Natural killer cell treated with Interleukin-12 subunit alpha and Interleukin-12 subunit beta and Interleukin-15 and Interleukin-18, amount 100 ng/mL, for 72 hours (primary cell): ENCODE measurements at regions not wholly inside any gene's neighbourhood (a gene's known extent, or its start where the extent isn't known, plus 50 kb on each side); places are given as distances from the start of the nearest gene placed in this dataset.

Experiments used
- ATAC-seq, 2 donors: fragments of 150-1000 bp; cut with Tn5 transposase in 1 of 2; sonication (Bioruptor Pico), chemical (Tn5 transposase) in 1 of 2; 2 replicates each; pipeline ENCODE4 v1.10.0; 2021
- DNase-seq: peaks from one replicate; pipeline ENCODE4 v3.0.0; 2022; ENCODE audit warnings: low spot score
- H3K27ac Mint-ChIP-seq, 2 donors: 1 replicate in 1 of 2; 2 replicates in 1 of 2; pipeline ENCODE4 v1.8.0; 2022; ENCODE audit warnings: mixed read lengths in 2 of 2, mild to moderate bottlenecking in 1 of 2, moderate library complexity in 1 of 2
- H3K27me3 Mint-ChIP-seq, 2 donors: 1 replicate in 1 of 2; 2 replicates in 1 of 2; pipeline ENCODE4 v1.8.0; 2022; ENCODE audit warnings: mixed read lengths in 2 of 2
- H3K36me3 Mint-ChIP-seq: one replicate; pipeline ENCODE4 v1.8.0; 2022; ENCODE audit warnings: mixed read lengths
- H3K4me1 Mint-ChIP-seq, 2 donors: 1 replicate in 1 of 2; 2 replicates in 1 of 2; pipeline ENCODE4 v1.8.0; 2022; ENCODE audit warnings: low read depth in 2 of 2, mixed read lengths in 2 of 2, mild to moderate bottlenecking in 1 of 2
- H3K4me3 Mint-ChIP-seq: one replicate; pipeline ENCODE4 v1.8.0; 2022; ENCODE audit warnings: mixed read lengths
- H3K9me3 Mint-ChIP-seq: 2 replicates; pipeline ENCODE4 v1.8.0; 2022; ENCODE audit warnings: mixed read lengths

DNA sequence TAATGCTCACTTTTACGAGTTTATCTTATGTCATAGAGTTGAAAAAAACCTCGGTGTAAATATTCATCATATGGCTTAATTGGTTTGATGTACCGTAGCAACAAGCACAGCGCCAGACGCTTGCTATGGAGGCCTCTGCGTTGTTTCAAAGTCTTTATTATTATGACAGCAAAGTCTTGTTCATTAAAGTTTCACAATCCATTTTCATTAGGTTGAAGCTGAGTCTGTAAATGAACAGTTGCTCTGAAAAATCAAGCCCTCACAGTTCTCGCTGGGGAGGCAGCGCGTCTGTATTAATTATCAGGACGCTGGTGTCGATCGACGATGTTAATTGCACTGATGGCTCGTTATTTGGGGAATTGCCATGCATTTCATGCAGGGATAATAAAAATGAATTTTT lies 185.6 kb downstream of the INSC start:
- Mint-ChIP-seq H3K36me3 (no peaks in the 10 kb centered on the region), H3K4me1 (no peaks in the 10 kb centered on the region), H3K9me3 (no peaks in the 10 kb centered on the region), H3K27ac (no peak overlapping the region), H3K4me3 (no peak overlapping the region), H3K27me3 (peaks cover 0 to 4% of the 10 kb centered on the region in 2 donors)
- DNase-seq: no peak
- no peak for ATAC-seq

DNA sequence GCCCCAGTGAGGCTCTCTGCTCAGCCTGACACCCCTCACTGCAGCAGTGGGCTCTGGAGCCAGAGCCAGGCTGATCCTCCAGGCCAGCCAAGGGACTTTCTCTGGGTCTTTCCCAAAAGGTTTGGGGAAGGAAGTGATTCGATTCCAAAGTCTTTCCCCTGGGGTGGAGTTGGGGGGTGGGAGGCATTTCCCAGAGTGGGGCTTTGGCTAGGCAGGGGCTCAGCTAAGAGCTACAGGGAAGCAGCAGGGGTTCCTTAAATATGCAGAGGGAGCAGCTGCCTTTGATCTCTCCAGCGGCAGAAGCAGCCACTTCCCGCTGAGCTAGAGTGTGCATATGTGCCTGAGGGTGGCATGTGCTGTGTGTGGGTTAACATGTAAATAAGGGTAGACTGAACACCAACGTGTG lies 192.9 kb downstream of the INSC start:
- Mint-ChIP-seq H3K9me3 (no peaks in the 10 kb centered on the region), H3K36me3 (no peaks in the 10 kb centered on the region), H3K27me3 (peaks cover 5 to 8% of the 10 kb centered on the region in 2 donors), H3K4me3 (no peak overlapping the region), H3K27ac (no peak overlapping the region), H3K4me1 (no peaks in the 10 kb centered on the region)
- ATAC-seq (peak in 1 of 2 donors; percentile 40), DNase-seq (no peak)

DNA sequence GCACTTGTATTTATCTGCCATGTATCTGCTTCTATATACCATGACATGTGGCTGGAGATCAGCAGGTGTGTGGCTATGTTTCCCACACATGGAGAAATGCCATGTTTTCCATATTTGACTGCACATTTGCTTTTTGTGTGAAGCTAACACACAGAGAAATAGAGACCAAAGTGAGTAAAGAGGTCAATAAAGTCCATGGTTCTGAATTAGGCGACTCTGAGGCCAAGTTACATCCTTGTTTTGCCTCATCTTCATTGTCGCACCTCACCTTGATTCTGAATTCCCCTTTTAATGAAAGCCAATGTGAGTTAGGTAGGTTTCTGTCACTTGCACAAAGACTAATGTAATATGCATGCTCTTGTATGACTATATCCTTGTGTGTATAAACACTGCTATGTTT lies 194.1 kb downstream of the INSC start:
- H3K27me3 Mint-ChIP-seq: peaks cover 5 to 8% of the 10 kb centered on the region in 2 donors
- no peaks in the 10 kb centered on the region for H3K9me3 Mint-ChIP-seq
- no peaks in the 10 kb centered on the region for H3K36me3 Mint-ChIP-seq
- ATAC-seq (no peak), DNase-seq (no peak)
- no peak overlapping the region for H3K4me3 Mint-ChIP-seq
- H3K27ac Mint-ChIP-seq: no peak overlapping the region
- H3K4me1 Mint-ChIP-seq: no peaks in the 10 kb centered on the region

DNA sequence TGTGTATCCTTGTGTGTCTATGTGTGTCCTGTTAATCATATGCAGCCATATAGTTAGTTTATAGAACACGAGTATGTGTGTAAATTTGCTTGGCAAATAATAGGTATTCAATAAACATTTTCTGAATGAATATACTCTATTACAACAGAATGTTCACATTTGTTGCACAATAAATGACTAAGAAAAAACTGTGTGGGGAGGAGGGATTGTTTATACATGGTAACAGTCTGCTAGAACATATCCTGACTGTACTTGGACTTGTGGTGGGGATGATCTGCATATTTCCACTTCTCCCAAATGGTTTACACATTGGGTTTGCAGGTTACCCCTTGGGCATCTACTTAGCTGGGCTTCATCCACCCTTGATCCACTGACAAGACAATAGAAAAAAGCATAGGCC lies 194.6 kb downstream of the INSC start:
- Mint-ChIP-seq H3K36me3 (no peaks in the 10 kb centered on the region), H3K9me3 (no peaks in the 10 kb centered on the region), H3K4me3 (no peak overlapping the region), H3K27ac (no peak overlapping the region), H3K27me3 (peaks cover 5 to 8% of the 10 kb centered on the region in 2 donors), H3K4me1 (no peaks in the 10 kb centered on the region)
- DNase-seq: no peak
- no peak for ATAC-seq

DNA sequence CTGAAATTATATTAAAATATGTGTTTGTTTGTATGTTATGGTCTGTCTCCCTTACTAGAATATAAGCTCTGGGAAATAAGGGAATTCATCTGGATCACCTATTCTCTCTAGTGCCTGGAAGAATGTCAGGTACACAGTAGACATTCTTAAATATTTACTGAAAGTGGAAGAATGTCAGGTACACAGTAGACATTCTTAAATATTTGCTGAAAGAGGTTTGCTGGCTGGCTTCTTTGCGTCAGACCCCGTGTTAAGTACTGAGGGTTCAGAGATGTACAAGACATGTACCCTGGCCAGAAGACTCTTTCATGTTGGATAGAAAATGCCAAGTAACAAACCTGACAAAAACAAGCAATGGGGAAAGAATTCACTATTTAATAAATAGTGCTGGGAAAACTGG lies 199.1 kb downstream of the INSC start:
- ATAC-seq (no peak), DNase-seq (no peak)
- peaks cover 0 to 8% of the 10 kb centered on the region in 2 donors for H3K27me3 Mint-ChIP-seq
- no peak overlapping the region for H3K4me3 Mint-ChIP-seq
- no peaks in the 10 kb centered on the region for H3K9me3 Mint-ChIP-seq
- no peak overlapping the region for H3K27ac Mint-ChIP-seq
- no peaks in the 10 kb centered on the region for H3K36me3 Mint-ChIP-seq
- no peaks in the 10 kb centered on the region for H3K4me1 Mint-ChIP-seq

DNA sequence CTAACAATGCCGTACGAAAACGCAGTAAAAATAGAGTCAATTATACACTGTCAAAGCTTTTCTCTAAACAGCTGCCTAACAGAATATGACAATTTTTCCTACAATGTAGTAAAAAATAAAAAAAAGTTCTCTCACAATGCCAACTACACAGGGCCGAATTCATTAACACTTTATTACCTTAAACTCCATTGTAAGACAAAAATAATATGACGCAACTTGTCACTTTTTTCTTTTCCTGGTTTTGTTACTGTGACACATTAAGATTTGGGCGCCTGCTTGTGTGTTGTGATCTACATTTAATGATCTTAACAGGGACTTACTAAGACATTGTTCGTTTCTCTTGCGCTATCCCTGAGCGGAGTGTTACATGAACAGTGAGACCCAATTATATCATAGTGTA lies 204.1 kb downstream of the INSC start:
- peaks cover 0 to 3% of the 10 kb centered on the region in 2 donors for H3K27me3 Mint-ChIP-seq
- H3K27ac Mint-ChIP-seq: no peak overlapping the region
- no peaks in the 10 kb centered on the region for H3K36me3 Mint-ChIP-seq
- H3K4me1 Mint-ChIP-seq: no peaks in the 10 kb centered on the region
- no peak for DNase-seq
- no peaks in the 10 kb centered on the region for H3K9me3 Mint-ChIP-seq
- no peak overlapping the region for H3K4me3 Mint-ChIP-seq
- ATAC-seq: no peak

DNA sequence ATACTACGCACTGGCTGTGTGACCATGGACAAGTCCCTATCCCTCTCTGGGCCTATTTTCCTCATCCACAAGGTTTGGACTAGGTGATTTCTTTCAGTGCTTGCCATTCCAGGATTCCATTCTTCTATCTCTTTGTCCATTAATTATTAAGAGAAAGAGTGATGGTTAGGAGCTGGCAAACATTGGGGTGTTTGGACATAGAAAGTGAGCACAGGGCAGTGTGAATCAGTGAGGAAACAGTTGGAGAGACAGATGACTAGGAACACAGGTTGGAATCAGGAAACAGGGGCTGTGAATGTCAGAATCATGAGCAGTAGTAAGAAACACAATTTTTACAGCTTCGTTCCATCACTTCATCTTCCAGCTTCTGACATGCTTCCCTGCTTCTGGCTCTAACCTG lies 211.8 kb downstream of the INSC start:
- peaks cover 3 to 9% of the 10 kb centered on the region in 2 donors for H3K27me3 Mint-ChIP-seq
- no peak for ATAC-seq

DNA sequence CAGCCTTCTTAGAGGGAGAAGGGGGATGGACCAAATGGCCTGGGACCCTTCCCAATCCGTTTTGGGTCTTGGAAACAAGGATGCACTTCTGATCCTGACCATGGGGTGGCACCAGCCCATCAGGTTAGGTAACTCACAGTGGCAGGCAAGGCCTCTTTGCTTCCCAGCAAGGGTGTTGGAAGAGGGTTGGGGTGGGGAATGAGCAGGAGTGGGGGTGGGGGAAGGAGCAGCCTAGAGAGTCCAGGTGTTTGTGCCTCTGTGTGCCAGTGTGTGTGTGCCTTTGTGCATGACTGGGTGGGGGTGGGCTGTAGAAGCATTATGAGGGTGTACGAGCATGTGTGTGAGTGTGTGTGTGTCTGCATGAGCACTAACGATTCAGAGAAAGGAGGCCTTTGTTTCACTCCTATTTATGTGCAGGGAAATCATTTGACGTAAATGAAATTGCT lies 213.1 kb downstream of the INSC start:
- Mint-ChIP-seq H3K27ac (no peak overlapping the region), H3K27me3 (peaks cover under 1 to 9% of the 10 kb centered on the region in 2 donors), H3K4me3 (no peak overlapping the region), H3K4me1 (no peaks in the 10 kb centered on the region), H3K9me3 (peaks cover 4% of the 10 kb centered on the region), H3K36me3 (no peaks in the 10 kb centered on the region)
- DNase-seq (no peak), ATAC-seq (no peak)

More for the DNA sequence above, 211.8 kb downstream of the INSC start:
- no peaks in the 10 kb centered on the region for H3K36me3 Mint-ChIP-seq
- H3K27ac Mint-ChIP-seq: no peak overlapping the region
- H3K9me3 Mint-ChIP-seq: peaks cover 4% of the 10 kb centered on the region
- no peak overlapping the region for H3K4me3 Mint-ChIP-seq
- H3K4me1 Mint-ChIP-seq: no peaks in the 10 kb centered on the region
- DNase-seq: no peak

DNA sequence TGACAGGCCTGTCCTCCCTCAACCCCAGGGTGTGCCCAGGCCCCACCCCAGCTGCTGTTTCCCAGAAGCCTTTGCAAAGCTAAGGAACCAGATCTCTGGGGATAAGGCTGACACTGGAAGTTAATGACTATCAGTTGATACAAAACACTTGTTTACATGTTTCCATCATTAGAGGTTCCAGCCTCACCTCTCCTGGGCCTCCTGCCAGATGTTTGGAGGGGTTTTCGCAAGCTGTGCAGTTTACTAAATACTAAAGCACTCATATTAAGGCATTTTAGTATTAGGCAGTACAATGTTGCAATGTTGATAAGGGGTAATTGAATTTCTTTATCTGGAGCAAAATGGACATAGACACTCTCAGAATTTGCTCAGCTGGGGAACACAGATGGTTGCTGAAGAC lies 218.7 kb downstream of the INSC start:
- Mint-ChIP-seq H3K27ac (no peak overlapping the region), H3K36me3 (no peaks in the 10 kb centered on the region), H3K9me3 (peaks cover 3% of the 10 kb centered on the region), H3K27me3 (peaks cover 2 to 6% of the 10 kb centered on the region in 2 donors), H3K4me3 (no peak overlapping the region), H3K4me1 (no peaks in the 10 kb centered on the region)
- ATAC-seq (no peak), DNase-seq (no peak)

DNA sequence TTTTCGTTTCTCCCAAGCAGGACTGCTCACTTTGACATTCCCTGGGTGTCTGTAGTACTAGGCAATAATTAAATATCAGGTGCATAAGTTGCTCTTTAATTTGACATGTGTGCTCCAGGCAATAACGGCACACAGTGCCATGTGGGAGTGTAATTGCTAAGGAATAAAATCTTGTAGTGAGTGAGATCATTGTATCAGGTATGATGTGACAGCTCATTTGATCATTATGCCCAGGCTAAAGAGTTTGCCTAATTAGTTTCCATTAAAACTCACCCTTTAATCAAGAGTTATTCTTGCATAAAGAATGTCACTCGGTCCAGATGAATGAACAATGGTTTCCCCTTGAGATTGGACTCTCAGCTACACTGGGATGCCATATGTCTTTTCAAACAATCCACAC lies 220.0 kb downstream of the INSC start:
- Mint-ChIP-seq H3K36me3 (no peaks in the 10 kb centered on the region), H3K4me1 (no peaks in the 10 kb centered on the region), H3K27me3 (peaks cover 2 to 6% of the 10 kb centered on the region in 2 donors), H3K4me3 (no peak overlapping the region), H3K27ac (no peak overlapping the region), H3K9me3 (peaks cover 6% of the 10 kb centered on the region)
- DNase-seq (no peak), ATAC-seq (no peak)

DNA sequence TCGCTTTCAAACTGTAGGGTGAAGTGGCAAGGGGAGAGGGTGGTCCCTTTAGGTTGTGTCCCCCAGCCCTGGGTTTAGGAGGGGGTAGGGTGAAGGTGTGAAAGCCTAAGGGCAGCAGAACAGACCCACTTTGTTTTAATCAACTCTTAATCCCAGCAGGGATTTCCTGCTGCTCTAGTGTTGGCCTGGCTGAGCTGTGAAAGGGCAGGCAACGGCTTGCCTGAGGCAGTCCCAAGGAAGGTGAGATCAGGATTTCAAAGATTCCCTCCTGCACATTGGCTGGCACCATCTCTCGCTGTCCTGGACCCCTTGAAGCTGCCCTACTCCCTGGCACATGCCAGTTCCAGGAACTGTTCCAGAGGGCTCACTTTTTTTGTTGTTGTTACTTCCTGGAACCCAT lies 221.3 kb downstream of the INSC start:
- H3K4me3 Mint-ChIP-seq: no peak overlapping the region
- no peak for ATAC-seq
- no peak for DNase-seq
- peaks cover 5% of the 10 kb centered on the region for H3K36me3 Mint-ChIP-seq
- H3K27ac Mint-ChIP-seq: no peak overlapping the region
- peaks cover 11% of the 10 kb centered on the region for H3K9me3 Mint-ChIP-seq
- peaks cover 2 to 6% of the 10 kb centered on the region in 2 donors for H3K27me3 Mint-ChIP-seq
- H3K4me1 Mint-ChIP-seq: no peaks in the 10 kb centered on the region

DNA sequence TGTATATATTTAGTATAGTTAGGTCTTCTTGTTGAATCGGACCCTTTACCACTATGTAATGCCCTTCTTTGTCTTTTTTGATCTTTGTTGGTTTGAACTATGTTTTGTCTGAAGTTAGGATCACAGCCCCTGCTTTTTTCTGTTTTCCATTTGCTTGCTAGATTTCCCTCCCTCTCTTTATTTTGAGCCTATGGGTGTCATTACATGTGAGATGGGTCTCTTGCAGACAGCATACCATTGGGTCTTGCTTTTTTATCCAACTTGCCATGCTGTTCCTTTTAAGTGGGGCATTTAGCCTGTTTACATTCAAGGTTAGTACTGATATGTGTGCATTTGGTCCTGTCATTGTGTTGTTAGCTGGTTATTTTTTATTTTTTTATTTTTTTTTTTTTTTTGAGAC lies 224.6 kb downstream of the INSC start:
- DNase-seq (no peak), ATAC-seq (no peak)
- peaks cover 11% of the 10 kb centered on the region for H3K9me3 Mint-ChIP-seq
- no peaks in the 10 kb centered on the region for H3K4me1 Mint-ChIP-seq
- no peak overlapping the region for H3K4me3 Mint-ChIP-seq
- H3K27me3 Mint-ChIP-seq: peaks cover 2 to 13% of the 10 kb centered on the region in 2 donors
- H3K36me3 Mint-ChIP-seq: peaks cover 5% of the 10 kb centered on the region
- no peak overlapping the region for H3K27ac Mint-ChIP-seq

DNA sequence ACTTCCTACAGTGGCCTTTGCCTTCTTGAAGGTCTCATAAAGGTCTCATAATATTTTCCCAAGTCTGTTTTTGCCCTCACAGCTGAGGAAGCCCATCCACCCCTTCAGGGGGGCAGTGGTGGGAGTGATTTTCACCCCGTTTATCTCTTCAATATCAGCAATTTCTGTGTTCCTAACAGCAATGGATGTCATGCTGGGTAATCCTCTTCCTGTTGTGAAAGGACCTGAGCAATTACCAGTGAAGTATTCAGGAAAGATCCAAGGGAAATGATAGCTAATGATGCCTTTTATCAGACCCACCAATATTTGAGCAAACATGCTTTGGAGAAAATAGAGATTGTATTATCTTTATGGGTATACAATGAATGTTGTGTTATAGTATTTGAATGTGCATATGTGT lies 226.9 kb downstream of the INSC start:
- Mint-ChIP-seq H3K4me3 (no peak overlapping the region), H3K4me1 (no peaks in the 10 kb centered on the region), H3K36me3 (peaks cover 5% of the 10 kb centered on the region), H3K27me3 (peaks cover 5 to 20% of the 10 kb centered on the region in 2 donors), H3K27ac (no peak overlapping the region), H3K9me3 (peaks cover 14% of the 10 kb centered on the region)
- no peak for DNase-seq
- no peak for ATAC-seq

DNA sequence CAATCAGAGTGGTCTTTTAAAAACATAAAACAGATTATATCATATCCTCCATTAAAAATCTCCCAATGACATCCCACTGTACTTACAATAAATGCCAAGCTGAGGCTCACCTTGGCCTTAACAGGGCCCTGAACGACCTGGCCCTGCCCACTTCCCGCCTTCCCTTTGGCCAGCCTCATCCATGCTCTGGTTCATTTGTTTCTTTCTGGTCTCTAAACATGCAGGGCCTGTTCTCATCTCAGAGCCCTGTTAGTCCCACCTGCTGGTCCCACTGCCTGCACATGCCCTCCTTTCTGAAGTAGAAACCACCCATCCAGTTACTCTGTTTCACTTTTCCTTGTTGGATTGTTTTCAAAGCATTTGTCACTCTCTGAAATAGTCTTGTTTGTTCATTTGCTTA lies 227.4 kb downstream of the INSC start:
- Mint-ChIP-seq H3K4me3 (no peak overlapping the region), H3K27me3 (peaks cover 3 to 15% of the 10 kb centered on the region in 2 donors), H3K36me3 (peaks cover 5% of the 10 kb centered on the region), H3K4me1 (no peaks in the 10 kb centered on the region), H3K9me3 (peaks cover 14% of the 10 kb centered on the region), H3K27ac (no peak overlapping the region)
- ATAC-seq (no peak), DNase-seq (no peak)

DNA sequence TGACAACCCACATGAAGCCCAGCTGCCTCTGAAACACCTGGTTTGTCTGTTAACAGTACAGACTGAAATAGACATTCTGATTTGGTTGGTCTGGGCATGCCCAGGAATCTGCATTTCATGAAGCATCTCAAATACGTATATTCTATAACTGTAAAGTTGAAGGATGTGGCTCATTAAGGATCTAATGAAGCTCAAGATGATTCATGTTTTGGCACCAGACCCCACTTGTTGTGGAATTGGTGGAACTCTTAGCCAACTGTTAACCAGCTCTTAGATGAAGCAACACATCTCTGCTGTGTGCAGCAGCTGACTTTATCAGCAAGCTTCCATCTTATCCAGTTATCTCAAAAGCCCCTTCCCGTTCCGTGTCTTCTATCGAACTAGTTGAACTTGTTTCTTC lies 232.2 kb downstream of the INSC start:
- Mint-ChIP-seq H3K4me1 (no peaks in the 10 kb centered on the region), H3K27ac (no peak overlapping the region), H3K4me3 (no peak overlapping the region), H3K9me3 (peaks cover 3% of the 10 kb centered on the region), H3K27me3 (peaks cover 3 to 14% of the 10 kb centered on the region in 2 donors), H3K36me3 (no peaks in the 10 kb centered on the region)
- ATAC-seq (no peak), DNase-seq (no peak)
